CD14-positive monocyte (primary cell): ENCODE measurements at regions not wholly inside any gene's neighbourhood (a gene's known extent, or its start where the extent isn't known, plus 50 kb on each side); places are given as distances from the start of the nearest gene placed in this dataset.

Source experiments
- DNase-seq, 3 donors: peaks; one replicate each; pipeline ENCODE4 v3.0.0-alpha.2; 2011 to 2022
- H2AFZ ChIP-seq: 2 replicates; pipeline ENCODE4 v1.6.0; 2012; ENCODE audit warnings: mild to moderate bottlenecking, low read depth, low read length, inconsistent platforms; ENCODE audit not compliant: insufficient read depth, poor library complexity, severe bottlenecking
- H3K27ac ChIP-seq, 2 donors: 1 replicate in 1 of 2; 2 replicates in 1 of 2; pipeline ENCODE4 v1.5.1; 2012 to 2013; ENCODE audit warnings: low read length in 2 of 2, control low read depth in 1 of 2, inconsistent platforms in 1 of 2, low read depth in 1 of 2, mild to moderate bottlenecking in 1 of 2
- H3K27me3 ChIP-seq, 2 donors: one replicate each; pipeline versions ENCODE4 v1.6.0 to v1.6.1; 2011 to 2013; ENCODE audit warnings: low read length in 2 of 2; ENCODE audit not compliant: control insufficient read depth in 2 of 2, insufficient read depth in 2 of 2
- H3K36me3 ChIP-seq, 2 donors: replicated peaks in 1 of 2; 1 replicate in 1 of 2; 2 replicates in 1 of 2; pipeline versions ENCODE4 v1.5.1 to v1.6.1; 2012 to 2013; ENCODE audit warnings: low read length in 2 of 2, control low read depth in 1 of 2, inconsistent platforms in 1 of 2, mild to moderate bottlenecking in 1 of 2; ENCODE audit not compliant: insufficient read depth in 2 of 2, control insufficient read depth in 1 of 2
- H3K4me1 ChIP-seq, 2 donors: 1 replicate in 1 of 2; 2 replicates in 1 of 2; pipeline versions ENCODE4 v1.5.1 to v1.6.1; 2012 to 2013; ENCODE audit warnings: low read length in 2 of 2, control low read depth in 1 of 2, inconsistent platforms in 1 of 2, mild to moderate bottlenecking in 1 of 2, moderate library complexity in 1 of 2; ENCODE audit not compliant: insufficient read depth in 2 of 2, control insufficient read depth in 1 of 2
- H3K4me2 ChIP-seq: replicated peaks from 2 replicates; pipeline ENCODE3; 2012; ENCODE audit warnings: low read length, moderate library complexity, mild to moderate bottlenecking; ENCODE audit not compliant: poor library complexity, severe bottlenecking; ENCODE audit errors: extremely low read depth
- H3K4me3 ChIP-seq, 3 experiments: fragments of 200-600 bp in 1 of 3; sonication (generic) in 1 of 3; replicated peaks in 1 of 3; 1 replicate in 2 of 3; 2 replicates in 1 of 3; pipeline ENCODE4 v1.5.1; 2011 to 2013; ENCODE audit warnings: low read length in 3 of 3, mild to moderate bottlenecking in 3 of 3, control low read depth in 2 of 3, low read depth in 2 of 3, inconsistent platforms in 1 of 3, moderate library complexity in 1 of 3
- H3K79me2 ChIP-seq: 2 replicates; pipeline ENCODE4 v1.6.0; 2012; ENCODE audit warnings: mild to moderate bottlenecking, control low read depth, inconsistent platforms, low read length, moderate library complexity; ENCODE audit not compliant: insufficient read depth
- H3K9ac ChIP-seq: 2 replicates; pipeline ENCODE4 v1.6.0; 2017; ENCODE audit warnings: low read length, mild to moderate bottlenecking; ENCODE audit not compliant: insufficient read depth, poor library complexity, severe bottlenecking
- H3K9me3 ChIP-seq, 2 donors: replicated peaks in 1 of 2; 1 replicate in 1 of 2; 2 replicates in 1 of 2; pipeline versions ENCODE4 v1.5.1 to v1.6.1; 2012 to 2013; ENCODE audit warnings: low read length in 2 of 2, control low read depth in 1 of 2; ENCODE audit not compliant: control insufficient read depth in 1 of 2, insufficient read depth in 1 of 2
- H4K20me1 ChIP-seq: 2 replicates; pipeline ENCODE4 v1.6.0; 2012; ENCODE audit warnings: mild to moderate bottlenecking, low read length, control low read depth, moderate library complexity; ENCODE audit not compliant: insufficient read depth
- H3K27ac Mint-ChIP-seq, 7 donors: one replicate each; pipeline ENCODE4 v1.8.0; 2020; ENCODE audit warnings: mild to moderate bottlenecking in 7 of 7, mixed read lengths in 7 of 7, moderate library complexity in 6 of 7, inconsistent platforms in 2 of 7
- H3K27me3 Mint-ChIP-seq, 3 donors: one replicate each; pipeline ENCODE4 v1.8.0; 2021 to 2022; ENCODE audit warnings: low read depth in 3 of 3, mild to moderate bottlenecking in 3 of 3, mixed read lengths in 3 of 3, moderate library complexity in 3 of 3, inconsistent platforms in 1 of 3
- H3K36me3 Mint-ChIP-seq, 2 donors: one replicate each; pipeline ENCODE4 v1.8.0; 2020; ENCODE audit warnings: mixed read lengths in 2 of 2, inconsistent platforms in 1 of 2, mild to moderate bottlenecking in 1 of 2
- H3K4me1 Mint-ChIP-seq: one replicate; pipeline ENCODE4 v1.8.0; 2020; ENCODE audit warnings: mild to moderate bottlenecking, mixed read lengths
- H3K4me3 Mint-ChIP-seq, 2 donors: one replicate each; pipeline ENCODE4 v1.8.0; 2020; ENCODE audit warnings: mild to moderate bottlenecking in 2 of 2, mixed read lengths in 2 of 2, moderate library complexity in 1 of 2
- H3K9me3 Mint-ChIP-seq, 7 donors: one replicate each; pipeline ENCODE4 v1.8.0; 2020 to 2022; ENCODE audit warnings: mixed read lengths in 7 of 7, mild to moderate bottlenecking in 6 of 7, moderate library complexity in 6 of 7, inconsistent platforms in 2 of 7
- CTCF ChIP-seq: fragments of 200-600 bp; IDR thresholded peaks from one replicate; pipeline ENCODE4 v1.8.0; 2022; ENCODE audit warnings: antibody characterized with exemption, mild to moderate bottlenecking
- WGBS: methylation state at CpG from one replicate; pipeline ENCODE4 v1.1.5; 2013; ENCODE audit warnings: missing lambda C conversion rate; ENCODE audit not compliant: insufficient coverage; 5-methylcytosine and 5-hydroxymethylcytosine counted together
- intact Hi-C, 2 donors: fragments of 100-400 bp; cut with micrococcal nuclease; formaldehyde crosslinking; loops; one replicate each; pipeline versions ENCODE4 v1.15.0 to v1.15.1; 2023

GRCh38 chr16:8459085-8459733 lies 131.1 kb downstream of the TMEM114 start:
- 50% methylated on average over 2 of the region's 3 CpGs for WGBS
- Histone ChIP-seq H3K27ac (no peak overlapping the region), H3K27me3 (no peaks in the 10 kb centered on the region), H3K4me3 (no peak overlapping the region), H2AFZ (no peak overlapping the region), H3K79me2 (no peaks in the 10 kb centered on the region), H3K36me3 (no peaks in the 10 kb centered on the region), H3K9ac (no peak overlapping the region), H4K20me1 (no peaks in the 10 kb centered on the region), H3K9me3 (no peaks in the 10 kb centered on the region), H3K4me2 (no peak overlapping the region), H3K4me1 (no peaks in the 10 kb centered on the region)
- no peak for DNase-seq
- Mint-ChIP-seq H3K27ac (no peak overlapping the region), H3K4me3 (no peak overlapping the region), H3K36me3 (no peaks in the 10 kb centered on the region), H3K9me3 (peaks cover 0 to 10% (median 2%) of the 10 kb centered on the region in 7 donors), H3K4me1 (no peaks in the 10 kb centered on the region), H3K27me3 (peaks cover 2 to 3% (median 3%) of the 10 kb centered on the region in 3 donors)
- TF ChIP-seq CTCF, result no peak
- intact Hi-C loops, result no loop called here

- H3K4me2 ChIP-seq, result no peak overlapping the region
- Mint-ChIP-seq H3K36me3 (no peaks in the 10 kb centered on the region), H3K27ac (no peak overlapping the region), H3K4me3 (no peak overlapping the region), H3K9me3 (peaks cover 0 to 10% (median 2%) of the 10 kb centered on the region in 7 donors), H3K27me3 (peaks cover 2 to 3% (median 3%) of the 10 kb centered on the region in 3 donors), H3K4me1 (no peaks in the 10 kb centered on the region)
- no peak overlapping the region for H2AFZ ChIP-seq
- H3K27ac ChIP-seq, result no peak overlapping the region
- H3K4me3 ChIP-seq, result no peak overlapping the region
- no peaks in the 10 kb centered on the region for H3K9me3 ChIP-seq
- H3K36me3 ChIP-seq, result no peaks in the 10 kb centered on the region
- TF ChIP-seq CTCF, result no peak
- no peaks in the 10 kb centered on the region for H3K79me2 ChIP-seq
- no peak for DNase-seq
- no peaks in the 10 kb centered on the region for H3K27me3 ChIP-seq
- no peak overlapping the region for H3K9ac ChIP-seq
- H4K20me1 ChIP-seq, result no peaks in the 10 kb centered on the region
- 89% methylated on average over 5 of the region's 5 CpGs for WGBS
- no peaks in the 10 kb centered on the region for H3K4me1 ChIP-seq
- intact Hi-C loops, result no loop called here
These were observed 131.7 kb downstream of the TMEM114 start for GRCh38 chr16:8458481-8459046.
